Eye (tissue), 1 donor: ENCODE measurements at regions not wholly inside any gene's neighbourhood (a gene's known extent, or its start where the extent isn't known, plus 50 kb on each side); places are given as distances from the start of the nearest gene placed in this dataset.

Experiments
- DNase-seq: peaks from one replicate; pipeline ENCODE4 v3.0.0-alpha.2; 2015

GRCh38 chr5:148913985-148914431 lies 87.6 kb downstream of the ADRB2 start:
- peak; percentile 41 for DNase-seq

GRCh38 chr5:148915224-148915817 lies 88.9 kb downstream of the ADRB2 start:
- no peak for DNase-seq

GRCh38 chr5:148920646-148921288 lies 94.4 kb downstream of the ADRB2 start:
- no peak for DNase-seq

GRCh38 chr5:148921350-148921749 lies 94.9 kb downstream of the ADRB2 start:
- DNase-seq, result no peak

GRCh38 chr5:148922606-148923005 lies 96.2 kb downstream of the ADRB2 start:
- DNase-seq, result no peak

- no peak for DNase-seq
Observed at GRCh38 chr5:148923023-148923422, 96.6 kb downstream of the ADRB2 start.

GRCh38 chr5:148924817-148925216 lies 98.4 kb downstream of the ADRB2 start:
- no peak for DNase-seq

- no peak for DNase-seq
Observed at GRCh38 chr5:148926207-148926606, 99.8 kb downstream of the ADRB2 start.

GRCh38 chr5:148927307-148927946 lies 101.0 kb downstream of the ADRB2 start:
- DNase-seq, result no peak

GRCh38 chr5:148928141-148928540 lies 101.7 kb downstream of the ADRB2 start:
- DNase-seq, result no peak

- no peak for DNase-seq
Observed at GRCh38 chr5:148931453-148932057, 105.1 kb downstream of the ADRB2 start.

- no peak for DNase-seq
Observed at GRCh38 chr5:148932355-148932935, 106.0 kb downstream of the ADRB2 start.

- no peak for DNase-seq
Observed at GRCh38 chr5:148933903-148934432, 107.6 kb downstream of the ADRB2 start.

GRCh38 chr5:148934895-148935400 lies 108.5 kb downstream of the ADRB2 start:
- DNase-seq, result no peak

- DNase-seq, result no peak
Observed at GRCh38 chr5:148937239-148937638, 110.8 kb downstream of the ADRB2 start.

- DNase-seq, result no peak
Observed at GRCh38 chr5:148937830-148938521, 111.6 kb downstream of the ADRB2 start.

GRCh38 chr5:148938522-148938882 lies 112.1 kb downstream of the ADRB2 start:
- DNase-seq, result no peak

- no peak for DNase-seq
Observed at GRCh38 chr5:148939676-148940075, 113.3 kb downstream of the ADRB2 start.

- no peak for DNase-seq
Observed at GRCh38 chr5:148941810-148942209, 115.4 kb downstream of the ADRB2 start.

GRCh38 chr5:148949841-148950470 lies 112.9 kb downstream of the SH3TC2 start:
- DNase-seq, result no peak

GRCh38 chr5:148950471-148950863 lies 112.4 kb downstream of the SH3TC2 start:
- no peak for DNase-seq

- DNase-seq, result no peak
Observed at GRCh38 chr5:148950892-148951291, 112.0 kb downstream of the SH3TC2 start.
